Femur (tissue), 1 donor: ENCODE measurements at regions not wholly inside any gene's neighbourhood (a gene's known extent, or its start where the extent isn't known, plus 50 kb on each side); places are given as distances from the start of the nearest gene placed in this dataset.
"Not testable (repeated sequence)": the region's sequence is repeated elsewhere in the genome, so short reads cannot be mapped to it uniquely, and the experiment has no call there.

Source experiments
- DNase-seq: peaks from one replicate; pipeline ENCODE4 v3.0.0-alpha.2; 2017

DNA sequence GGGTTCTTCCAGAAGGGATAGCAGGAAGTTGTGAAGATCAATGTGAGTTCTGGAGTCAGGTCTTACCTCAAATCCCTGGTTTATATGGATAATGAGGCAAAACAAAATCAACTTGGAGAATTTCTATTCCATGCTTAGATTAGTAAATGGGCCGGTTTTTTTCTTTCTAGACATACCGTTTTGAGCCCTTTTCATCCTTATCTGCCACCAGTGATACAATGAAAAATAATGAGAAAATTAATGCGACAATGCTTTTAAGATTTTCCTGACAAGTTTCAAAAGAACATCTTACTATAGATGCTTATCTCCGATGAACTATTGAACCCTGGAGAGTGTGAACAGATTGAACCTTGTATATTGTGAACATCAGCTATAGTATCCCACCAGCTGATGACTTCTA is 262.7 kb downstream of the BTG1 start:
- no peak for DNase-seq

DNA sequence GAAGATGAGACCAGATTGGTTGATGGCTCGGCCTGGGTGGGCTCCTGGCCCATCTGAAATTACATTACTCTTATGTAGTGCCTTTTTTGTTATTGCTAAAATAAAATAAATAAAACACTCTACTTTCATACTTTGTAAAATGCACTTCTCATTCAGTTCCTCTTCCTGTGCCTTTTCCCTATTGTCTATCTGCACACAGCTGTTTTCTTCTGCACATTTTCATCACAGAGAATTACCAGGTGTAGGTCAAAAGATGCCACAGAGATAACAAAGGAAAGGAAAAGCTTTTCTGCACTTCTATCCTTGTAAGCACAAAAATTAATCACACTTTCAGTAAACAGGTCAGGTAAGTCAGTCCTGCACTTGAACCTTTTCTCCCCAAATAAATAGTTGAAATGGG is 265.1 kb downstream of the BTG1 start:
- no peak for DNase-seq

- no peak for DNase-seq
These were observed 268.0 kb downstream of the BTG1 start for GRCh38 chr12:91877456-91878235.

DNA sequence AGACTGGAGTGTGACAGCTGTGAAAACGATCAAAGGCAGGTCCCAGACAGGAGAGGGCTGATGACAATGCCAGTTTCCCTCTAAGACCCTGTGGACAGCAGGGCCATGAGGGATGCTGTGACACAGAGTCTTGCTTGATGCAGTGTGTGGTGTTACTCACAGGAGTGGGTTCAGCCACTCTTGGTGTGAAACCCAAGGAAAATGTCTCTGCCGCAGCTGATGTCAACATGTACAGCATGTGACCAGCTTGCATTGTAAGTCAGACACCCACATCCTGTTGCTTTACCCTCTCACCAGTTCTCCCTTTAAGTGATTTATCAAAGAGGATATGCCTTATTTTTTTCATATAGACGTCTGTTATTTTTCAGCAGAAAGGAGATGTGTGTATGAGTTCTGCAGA is 268.6 kb downstream of the BTG1 start:
- DNase-seq: peak; percentile 47

DNA sequence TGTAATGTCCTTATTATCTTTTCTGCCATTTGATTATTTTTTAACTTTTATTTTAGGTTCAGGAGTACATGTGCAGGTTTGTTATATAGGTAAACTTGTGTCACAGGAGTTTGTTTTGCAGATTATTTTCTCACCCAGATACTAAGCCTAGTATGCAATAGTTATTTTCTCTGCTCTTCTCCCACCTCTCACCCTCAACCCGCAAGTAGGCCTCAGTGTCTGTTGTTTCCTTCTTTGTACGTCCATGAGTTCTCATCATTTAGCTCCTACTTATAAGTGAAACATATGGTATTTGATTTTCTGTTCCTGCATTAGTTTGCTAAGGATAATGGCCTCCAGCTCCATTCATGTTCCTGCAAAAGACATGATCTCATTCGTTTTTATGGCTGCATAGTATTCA is 270.0 kb downstream of the BTG1 start:
- DNase-seq: not testable (repeated sequence)

DNA sequence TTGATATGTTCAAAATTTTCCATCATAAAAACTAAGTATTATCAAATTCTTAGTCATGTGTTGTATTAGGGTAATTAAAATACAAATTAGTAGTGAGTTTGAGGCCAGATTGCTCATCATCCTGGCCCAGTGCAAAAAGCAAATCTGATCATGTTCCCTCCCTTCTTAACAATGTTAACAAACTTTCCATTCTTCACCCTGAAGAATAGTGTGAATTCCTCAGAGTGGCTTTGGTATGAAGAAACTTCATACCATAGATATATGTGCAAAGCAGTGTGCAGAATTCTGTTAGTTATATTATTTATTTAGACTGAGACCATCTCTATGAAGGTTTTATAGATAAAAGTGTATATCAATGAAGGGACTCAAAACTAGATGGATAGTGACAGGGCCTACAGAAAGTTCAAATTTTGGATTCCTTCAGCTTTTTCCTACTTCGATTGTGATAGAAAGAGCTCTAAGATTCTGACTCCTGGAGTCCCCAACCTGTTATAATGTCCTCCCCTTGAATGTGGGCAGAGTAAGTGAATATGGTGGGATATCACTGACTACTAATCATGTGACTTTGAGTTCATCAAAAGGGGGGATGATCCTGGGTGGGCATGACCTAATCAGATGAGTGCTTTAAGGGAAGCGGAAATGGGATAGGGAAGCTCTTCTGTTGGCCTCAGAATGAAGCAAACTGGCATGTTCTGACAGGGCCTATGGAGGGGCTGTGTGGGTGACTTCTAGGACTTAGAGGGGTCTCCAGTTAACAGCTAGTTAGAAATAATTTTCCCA is 271.4 kb downstream of the BTG1 start:
- no peak for DNase-seq

DNA sequence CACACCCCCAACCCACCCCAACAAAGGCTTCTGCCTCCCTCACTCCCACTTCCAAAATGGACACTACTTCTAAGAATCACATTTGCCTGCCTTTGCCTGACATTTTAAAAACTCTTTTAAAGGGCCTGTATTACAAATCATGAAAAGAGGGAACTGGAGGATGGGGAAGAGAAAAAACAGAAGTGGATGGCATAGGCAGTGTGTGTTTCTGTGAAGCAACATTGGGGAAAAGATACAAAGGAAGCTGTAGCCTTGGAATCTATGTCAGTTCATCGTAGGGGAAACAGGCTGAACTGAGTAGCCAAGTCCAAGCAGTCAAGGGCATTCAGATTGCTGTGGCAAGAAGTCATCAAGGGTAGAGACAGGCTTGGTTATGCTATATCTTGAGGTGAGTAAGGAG is 273.9 kb downstream of the BTG1 start:
- DNase-seq: no peak

GRCh38 chr12:91870872-91871707 is 274.6 kb downstream of the BTG1 start:
- DNase-seq: no peak

DNA sequence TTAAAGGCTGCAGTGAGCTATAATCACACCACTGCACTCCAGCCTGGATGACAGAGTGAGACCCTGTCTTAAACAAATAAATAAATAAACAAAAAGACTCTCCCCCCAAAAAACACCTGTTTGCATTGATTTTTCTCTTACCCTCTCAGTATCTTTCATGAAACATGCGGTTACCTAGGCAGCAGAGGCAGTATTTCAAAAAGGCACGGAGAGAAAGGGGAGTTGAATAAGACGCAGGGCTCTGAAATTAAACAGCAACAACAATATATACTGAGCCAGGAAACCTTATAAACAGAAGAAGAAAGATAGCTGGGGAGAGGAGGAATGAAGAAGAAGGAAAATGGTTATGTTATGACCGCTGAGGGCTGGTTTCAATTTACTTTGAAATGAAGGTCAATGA is 277.6 kb downstream of the BTG1 start:
- no peak for DNase-seq

GRCh38 chr12:91866566-91866965 is 279.1 kb downstream of the BTG1 start:
- no peak for DNase-seq

DNA sequence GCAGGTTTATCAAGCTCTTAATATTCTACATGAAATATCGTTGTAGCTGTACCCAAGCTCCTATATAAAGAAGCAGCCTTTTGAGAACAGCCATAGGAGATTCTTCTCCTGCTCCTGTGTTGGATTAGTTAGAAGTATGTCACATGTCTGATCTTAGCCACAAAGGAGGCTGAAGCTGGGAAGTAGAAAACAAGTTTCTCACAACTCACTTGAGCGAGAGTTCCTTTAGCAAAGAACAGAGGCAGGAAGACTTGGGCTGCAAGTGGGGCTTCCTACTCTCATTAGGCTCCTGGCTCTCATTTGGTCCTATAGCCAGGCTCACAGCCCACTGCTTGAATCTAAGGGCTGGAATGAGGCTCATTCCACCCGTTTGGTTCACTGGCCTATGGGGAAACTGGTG is 281.9 kb downstream of the BTG1 start:
- DNase-seq: no peak

DNA sequence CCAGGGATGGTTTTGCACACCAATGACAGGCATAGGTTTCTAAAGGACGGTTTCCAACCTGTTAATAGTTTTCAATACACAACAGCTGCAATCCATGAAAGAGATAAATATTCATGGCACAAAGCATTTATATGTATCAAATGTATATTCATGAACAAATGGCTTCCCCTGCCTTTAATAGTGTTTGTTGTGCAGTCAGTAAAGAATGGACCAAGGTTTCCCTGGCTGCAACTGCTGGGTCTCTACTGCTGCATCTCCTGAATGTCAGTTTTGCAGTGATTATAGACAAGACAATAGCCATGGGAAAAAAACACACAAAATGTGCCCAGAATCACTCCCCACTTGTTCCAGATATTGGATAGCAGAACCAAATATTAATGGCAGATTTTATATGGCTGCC is 284.1 kb downstream of the BTG1 start:
- no peak for DNase-seq

GRCh38 chr12:91859347-91859746 is 286.3 kb downstream of the BTG1 start:
- DNase-seq: no peak

- no peak for DNase-seq
These were observed 287.7 kb downstream of the BTG1 start for GRCh38 chr12:91857813-91858542.

DNA sequence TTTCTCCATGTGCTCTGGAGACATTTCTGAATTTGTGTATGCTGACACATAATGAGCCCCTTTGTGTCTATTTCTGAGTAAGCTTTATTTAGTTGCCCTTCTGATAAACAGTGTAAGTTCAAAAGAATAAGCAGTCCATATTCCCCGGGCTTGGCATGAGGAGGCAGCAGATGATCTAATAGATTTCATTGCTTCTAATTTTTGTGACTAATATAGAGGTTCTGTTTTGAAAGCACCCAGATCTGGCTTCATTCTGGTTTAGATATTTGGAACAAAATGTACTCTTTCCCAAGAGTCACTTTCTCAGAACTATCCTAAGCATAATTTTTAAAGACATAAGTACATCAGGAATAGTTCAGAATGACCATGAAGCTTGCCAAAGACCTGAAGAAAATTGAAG is 290.9 kb downstream of the BTG1 start:
- no peak for DNase-seq

GRCh38 chr12:91853350-91854127 is 292.1 kb downstream of the BTG1 start:
- DNase-seq: no peak

GRCh38 chr12:91852634-91853033 is 293.0 kb downstream of the BTG1 start:
- no peak for DNase-seq

- no peak for DNase-seq
These were observed 293.7 kb downstream of the BTG1 start for GRCh38 chr12:91851741-91852477.

DNA sequence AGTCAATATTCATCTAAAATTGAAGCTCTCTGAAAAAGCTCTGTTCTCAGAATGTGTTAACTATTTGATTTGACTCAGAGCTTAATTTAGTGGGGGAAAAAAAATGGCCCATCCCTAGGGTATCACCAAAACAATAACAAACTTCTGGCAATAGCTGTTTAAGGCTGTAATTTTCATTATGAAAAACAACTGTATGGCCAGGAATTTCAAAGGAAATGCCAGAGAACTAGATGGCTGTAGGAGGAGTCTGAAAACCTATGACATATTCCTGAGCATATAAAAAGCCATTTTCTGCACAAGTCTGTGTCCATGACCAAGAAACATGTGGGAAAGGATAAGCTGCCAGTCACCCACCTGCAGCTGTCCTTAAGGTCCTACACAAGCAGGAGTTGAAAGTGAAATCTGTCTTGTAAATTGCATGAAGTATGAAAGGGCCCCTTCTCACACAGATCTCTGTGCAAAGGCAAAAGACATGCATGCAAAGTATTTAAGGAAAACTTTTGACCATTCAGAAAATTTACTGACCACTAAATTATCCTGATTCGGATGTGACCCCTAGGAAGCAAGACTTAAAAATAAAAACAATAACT is 299.1 kb downstream of the BTG1 start:
- no peak for DNase-seq

- no peak for DNase-seq
These were observed 300.3 kb downstream of the BTG1 start for GRCh38 chr12:91845365-91845764.

- DNase-seq: no peak
These were observed 303.8 kb downstream of the BTG1 start for GRCh38 chr12:91841822-91842221.
